AG04450 (cell line): ENCODE measurements at regions not wholly inside any gene's neighbourhood (a gene's known extent, or its start where the extent isn't known, plus 50 kb on each side); places are given as distances from the start of the nearest gene placed in this dataset.

Experiments
- CTCF ChIA-PET: fragments of 300-600, 350-600 bp; formaldehyde crosslinking; extraction: SDS; loops from one replicate; lab custom pipeline; 2022; ENCODE audit warnings: antibody characterized with exemption, inconsistent platforms; lab: Charles Lee
- POLR2A ChIA-PET: fragments of 350-600 bp; formaldehyde crosslinking; extraction: SDS; loops from one replicate; lab custom pipeline; 2021; ENCODE audit warnings: antibody characterized with exemption, inconsistent platforms; lab: Yijun Ruan, JAX
- DNase-seq: peaks from one replicate; pipeline ENCODE4 v3.0.0-alpha.2; 2011; ENCODE audit warnings: low read depth, low spot score
- H3K27ac ChIP-seq: one replicate; pipeline ENCODE4 v1.5.1; 2012; ENCODE audit warnings: low read depth, low read length, control low read depth
- H3K27me3 ChIP-seq: one replicate; pipeline ENCODE4 v1.6.0; 2012; ENCODE audit warnings: low read length; ENCODE audit not compliant: control insufficient read depth, insufficient read depth
- H3K4me3 ChIP-seq: 2 replicates; pipeline ENCODE4 v1.5.1; 2011; ENCODE audit warnings: mild to moderate bottlenecking, low read depth, low read length, control low read depth
- H3K9me3 ChIP-seq: 2 replicates; pipeline ENCODE4 v1.5.1; 2012; ENCODE audit warnings: low read length; ENCODE audit not compliant: control insufficient read depth, insufficient read depth
- CTCF ChIP-seq: IDR thresholded peaks from 2 replicates; pipeline ENCODE4 v1.5.1; 2011; ENCODE audit warnings: low read depth, low read length, control low read depth, inconsistent platforms

GRCh38 chr5:124873188-124873587 lies 126.7 kb upstream of the ZNF608 start:
- H3K9me3 ChIP-seq = no peaks in the 10 kb centered on the region
- DNase-seq = no peak
- H3K4me3 ChIP-seq = no peak overlapping the region
- ChIA-PET CTCF (no interaction called here), POLR2A (interaction anchor here (0.5 kb wide), 1 partner anchor 126 kb away, joined by 4 read pairs; no protein-coding TSS in a partner anchor)
- no peak overlapping the region for H3K27ac ChIP-seq
- no peaks in the 10 kb centered on the region for H3K27me3 ChIP-seq
- TF ChIP-seq CTCF = no peak

- no peak overlapping the region for H3K4me3 ChIP-seq
- no peaks in the 10 kb centered on the region for H3K27me3 ChIP-seq
- ChIA-PET POLR2A (no interaction called here), CTCF (no interaction called here)
- H3K27ac ChIP-seq = no peak overlapping the region
- no peak for DNase-seq
- no peaks in the 10 kb centered on the region for H3K9me3 ChIP-seq
- no peak for TF ChIP-seq CTCF
These were observed 127.3 kb upstream of the ZNF608 start for GRCh38 chr5:124873713-124874112.

- Histone ChIP-seq H3K27me3 (no peaks in the 10 kb centered on the region), H3K27ac (no peak overlapping the region), H3K4me3 (no peak overlapping the region), H3K9me3 (no peaks in the 10 kb centered on the region)
- POLR2A ChIA-PET = no interaction called here
- CTCF ChIA-PET = no interaction called here
- TF ChIP-seq CTCF = no peak
- DNase-seq = no peak
These were observed 130.1 kb upstream of the ZNF608 start for GRCh38 chr5:124876566-124876965.

- CTCF ChIA-PET = no interaction called here
- no peak overlapping the region for H3K27ac ChIP-seq
- no peak for DNase-seq
- POLR2A ChIA-PET = no interaction called here
- no peaks in the 10 kb centered on the region for H3K9me3 ChIP-seq
- TF ChIP-seq CTCF = no peak
- no peaks in the 10 kb centered on the region for H3K27me3 ChIP-seq
- no peak overlapping the region for H3K4me3 ChIP-seq
These were observed 130.5 kb upstream of the ZNF608 start for GRCh38 chr5:124876983-124877382.

GRCh38 chr5:124877501-124878146 lies 131.2 kb upstream of the ZNF608 start:
- TF ChIP-seq CTCF = no peak
- ChIA-PET CTCF (no interaction called here), POLR2A (no interaction called here)
- H3K27me3 ChIP-seq = no peaks in the 10 kb centered on the region
- DNase-seq = no peak
- H3K4me3 ChIP-seq = no peak overlapping the region
- no peaks in the 10 kb centered on the region for H3K9me3 ChIP-seq
- no peak overlapping the region for H3K27ac ChIP-seq
